ENCODE measurements at regions not wholly inside any gene's neighbourhood (a gene's known extent, or its start where the extent isn't known, plus 50 kb on each side); places are given as distances from the start of the nearest gene placed in this dataset.
"Not testable (repeated sequence)": the region's sequence is repeated elsewhere in the genome, so short reads cannot be mapped to it uniquely, and the experiment has no call there.

DNA sequence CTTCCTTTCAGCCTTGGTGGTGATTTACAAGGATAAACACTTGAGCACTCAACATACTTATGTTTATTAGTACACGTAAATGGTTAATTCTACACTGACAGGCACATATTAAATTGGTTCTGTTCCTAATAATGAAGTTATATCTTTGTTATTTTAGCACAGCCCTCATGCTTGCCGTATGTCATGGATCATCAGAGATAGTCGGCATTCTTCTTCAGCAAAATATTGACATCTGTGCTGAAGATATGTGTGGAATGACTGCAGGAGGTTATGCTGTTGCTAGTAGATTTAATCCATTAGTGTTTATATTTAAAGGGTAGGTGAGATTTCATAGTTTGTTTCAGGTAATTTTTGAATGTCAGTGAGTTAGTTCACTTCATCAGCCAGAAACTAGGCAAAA is 73.0 kb upstream of the ACBD5 start:
- not testable (repeated sequence) for TF ChIP-seq PAX8 (IDR thresholded peaks at IDR 0.05); IKZF1 (conservative IDR thresholded peaks at IDR 0.05); SRF (IDR thresholded peaks at IDR 0.05; ENCODE audit: low read depth in 2 of 2, low read length in 2 of 2); NFIC (IDR thresholded peaks at IDR 0.05; ENCODE audit: low read depth, low read length); RAD21 (IDR thresholded peaks at IDR 0.05; ENCODE audit: insufficient read depth, low read depth, low read length); SKIL (IDR thresholded peaks at IDR 0.05; ENCODE audit: low read depth, poor library complexity, severe bottlenecking); EP300 (IDR thresholded peaks at IDR 0.05; ENCODE audit: borderline replicate concordance in 1 of 2, control insufficient read depth in 1 of 2, low read depth in 2 of 2, low read length in 2 of 2); SMC3 (IDR thresholded peaks at IDR 0.05; ENCODE audit: borderline replicate concordance, low read length); POLR2A (IDR thresholded peaks at IDR 0.05; ENCODE audit: low read depth, low read length); SPI1 (IDR thresholded peaks at IDR 0.05; ENCODE audit: borderline replicate concordance, insufficient read depth, low read depth, low read length); POLR2AphosphoS2 (IDR thresholded peaks at IDR 0.05; ENCODE audit: low read depth, low read length); POLR2AphosphoS5 (IDR thresholded peaks at IDR 0.05; ENCODE audit: low read length); FOXM1 (IDR thresholded peaks at IDR 0.05; ENCODE audit: low read depth, low read length)
